ENCODE measurements at regions not wholly inside any gene's neighbourhood (a gene's known extent, or its start where the extent isn't known, plus 50 kb on each side); places are given as distances from the start of the nearest gene placed in this dataset.

GRCh38 chr3:84666468-84666867 lies 292.3 kb upstream of the CADM2 start:
- in situ Hi-C loops (cut with MboI) (no loop called here), intact Hi-C loops (cut with micrococcal nuclease) (no loop called here)
- no peak for ATAC-seq

More at GRCh38 chr3:84666468-84666867, 292.3 kb upstream of the CADM2 start:
- ChIA-PET POLR2A (no interaction called here), CTCF (ENCODE audit: low intra/inter-chr PET ratio) (no interaction called here)
- no peak overlapping the region for H3K27ac ChIP-seq (ENCODE audit: extremely low read depth, low read depth, low read length)
- DNase-seq (ENCODE audit: extremely low read depth in 1 of 4, low spot score in 3 of 4), result no peak
- no peaks in the 10 kb centered on the region for H3K79me2 ChIP-seq (ENCODE audit: control insufficient read depth, insufficient read depth, low read length)
- no peak overlapping the region for H3K4me3 ChIP-seq
- H3K36me3 ChIP-seq (ENCODE audit: control insufficient read depth, insufficient read depth, low read length), result no peaks in the 10 kb centered on the region
- H3K27me3 ChIP-seq (ENCODE audit: control insufficient read depth in 2 of 2, insufficient read depth in 2 of 2, low read length in 2 of 2), result no peaks in the 10 kb centered on the region
- no peak overlapping the region for H3K9ac ChIP-seq (ENCODE audit: insufficient read depth in 1 of 2, low read depth in 2 of 2, low read length in 2 of 2)
- H2AFZ ChIP-seq (ENCODE audit: low read depth, low read length), result no peak overlapping the region
- H3K4me1 ChIP-seq (replicated peaks in 1 of 2; ENCODE audit: control insufficient read depth in 2 of 2, insufficient read depth in 2 of 2, low read length in 2 of 2), result no peaks in the 10 kb centered on the region
- no peaks in the 10 kb centered on the region for H4K20me1 ChIP-seq (replicated peaks; ENCODE audit: control insufficient read depth, insufficient read depth, low read length)
- TF ChIP-seq SMAD3 (CRISPR knock-in tag; conservative IDR thresholded peaks at IDR 0.05), result no peak
- no peak for TF ChIP-seq HDAC1 (IDR thresholded peaks at IDR 0.05)
- no peak for TF ChIP-seq MEIS2 (IDR thresholded peaks at IDR 0.05; ENCODE audit: partially characterized antibody)
- no peak for TF ChIP-seq ZNF436 (CRISPR knock-in tag; IDR thresholded peaks at IDR 0.05)
- TF ChIP-seq CREB1 (IDR thresholded peaks at IDR 0.05), result no peak
- TF ChIP-seq CREB1 (CRISPR knock-in tag; IDR thresholded peaks at IDR 0.05), result no peak
- no peak for TF ChIP-seq NBN (IDR thresholded peaks at IDR 0.05; ENCODE audit: low read depth)
- TF ChIP-seq EGR1 (conservative IDR thresholded peaks at IDR 0.05), result no peak
- TF ChIP-seq ELF1 (tag; IDR thresholded peaks at IDR 0.05), result no peak
- TF ChIP-seq, protein P1, sequence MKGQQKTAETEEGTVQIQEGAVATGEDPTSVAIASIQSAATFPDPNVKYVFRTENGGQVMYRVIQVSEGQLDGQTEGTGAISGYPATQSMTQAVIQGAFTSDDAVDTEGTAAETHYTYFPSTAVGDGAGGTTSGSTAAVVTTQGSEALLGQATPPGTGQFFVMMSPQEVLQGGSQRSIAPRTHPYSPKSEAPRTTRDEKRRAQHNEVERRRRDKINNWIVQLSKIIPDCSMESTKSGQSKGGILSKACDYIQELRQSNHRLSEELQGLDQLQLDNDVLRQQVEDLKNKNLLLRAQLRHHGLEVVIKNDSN (CRISPR knock-in tag; IDR thresholded peaks at IDR 0.05), result no peak
- no peak for TF ChIP-seq PTBP1 (IDR thresholded peaks at IDR 0.05; ENCODE audit: low read depth, low read length)
- TF ChIP-seq, protein P2, sequence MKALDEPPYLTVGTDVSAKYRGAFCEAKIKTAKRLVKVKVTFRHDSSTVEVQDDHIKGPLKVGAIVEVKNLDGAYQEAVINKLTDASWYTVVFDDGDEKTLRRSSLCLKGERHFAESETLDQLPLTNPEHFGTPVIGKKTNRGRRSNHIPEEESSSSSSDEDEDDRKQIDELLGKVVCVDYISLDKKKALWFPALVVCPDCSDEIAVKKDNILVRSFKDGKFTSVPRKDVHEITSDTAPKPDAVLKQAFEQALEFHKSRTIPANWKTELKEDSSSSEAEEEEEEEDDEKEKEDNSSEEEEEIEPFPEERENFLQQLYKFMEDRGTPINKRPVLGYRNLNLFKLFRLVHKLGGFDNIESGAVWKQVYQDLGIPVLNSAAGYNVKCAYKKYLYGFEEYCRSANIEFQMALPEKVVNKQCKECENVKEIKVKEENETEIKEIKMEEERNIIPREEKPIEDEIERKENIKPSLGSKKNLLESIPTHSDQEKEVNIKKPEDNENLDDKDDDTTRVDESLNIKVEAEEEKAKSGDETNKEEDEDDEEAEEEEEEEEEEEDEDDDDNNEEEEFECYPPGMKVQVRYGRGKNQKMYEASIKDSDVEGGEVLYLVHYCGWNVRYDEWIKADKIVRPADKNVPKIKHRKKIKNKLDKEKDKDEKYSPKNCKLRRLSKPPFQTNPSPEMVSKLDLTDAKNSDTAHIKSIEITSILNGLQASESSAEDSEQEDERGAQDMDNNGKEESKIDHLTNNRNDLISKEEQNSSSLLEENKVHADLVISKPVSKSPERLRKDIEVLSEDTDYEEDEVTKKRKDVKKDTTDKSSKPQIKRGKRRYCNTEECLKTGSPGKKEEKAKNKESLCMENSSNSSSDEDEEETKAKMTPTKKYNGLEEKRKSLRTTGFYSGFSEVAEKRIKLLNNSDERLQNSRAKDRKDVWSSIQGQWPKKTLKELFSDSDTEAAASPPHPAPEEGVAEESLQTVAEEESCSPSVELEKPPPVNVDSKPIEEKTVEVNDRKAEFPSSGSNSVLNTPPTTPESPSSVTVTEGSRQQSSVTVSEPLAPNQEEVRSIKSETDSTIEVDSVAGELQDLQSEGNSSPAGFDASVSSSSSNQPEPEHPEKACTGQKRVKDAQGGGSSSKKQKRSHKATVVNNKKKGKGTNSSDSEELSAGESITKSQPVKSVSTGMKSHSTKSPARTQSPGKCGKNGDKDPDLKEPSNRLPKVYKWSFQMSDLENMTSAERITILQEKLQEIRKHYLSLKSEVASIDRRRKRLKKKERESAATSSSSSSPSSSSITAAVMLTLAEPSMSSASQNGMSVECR (CRISPR knock-in tag; IDR thresholded peaks at IDR 0.05), result no peak
- TF ChIP-seq RBM14 (IDR thresholded peaks at IDR 0.05; ENCODE audit: borderline replicate concordance, insufficient read depth, low read depth, low read length), result no peak
- TF ChIP-seq ZNF263 (CRISPR knock-in tag; IDR thresholded peaks at IDR 0.05; ENCODE audit: borderline replicate concordance), result no peak
- TF ChIP-seq ZNF354B (CRISPR knock-in tag; IDR thresholded peaks at IDR 0.05), result no peak
- no peak for FAIRE-seq
- H3K4me2 ChIP-seq (ENCODE audit: insufficient read depth, low read length), result no peak overlapping the region
- no peaks in the 10 kb centered on the region for H3K9me1 ChIP-seq (ENCODE audit: control insufficient read depth, insufficient read depth, low read length)
- no TSS peak for BruUV-seq (replicated peaks)
- no peaks in the 10 kb centered on the region for H3K9me3 ChIP-seq (replicated peaks; ENCODE audit: control insufficient read depth, insufficient read depth, low read depth, low read length)
